Subcutaneous abdominal adipose tissue (tissue), 5 donors: ENCODE measurements at regions not wholly inside any gene's neighbourhood (a gene's known extent, or its start where the extent isn't known, plus 50 kb on each side); places are given as distances from the start of the nearest gene placed in this dataset.

ENCODE experiments used
- H3K27ac ChIP-seq: one replicate; pipeline ENCODE4 v1.7.0; 2013; ENCODE audit warnings: low read depth, mild to moderate bottlenecking, inconsistent platforms, low read length, moderate library complexity
- H3K27me3 ChIP-seq, 5 donors: one replicate each; pipeline ENCODE4 v1.7.0; 2013; ENCODE audit warnings: low read length in 5 of 5, inconsistent platforms in 1 of 5; ENCODE audit not compliant: control insufficient read depth in 5 of 5, insufficient read depth in 4 of 5
- H3K36me3 ChIP-seq, 5 donors: one replicate each; pipeline ENCODE4 v1.7.0; 2013; ENCODE audit warnings: low read length in 5 of 5; ENCODE audit not compliant: control insufficient read depth in 5 of 5, insufficient read depth in 5 of 5
- H3K4me1 ChIP-seq, 5 donors: one replicate each; pipeline ENCODE4 v1.7.0; 2013; ENCODE audit warnings: low read length in 5 of 5, mild to moderate bottlenecking in 3 of 5, moderate library complexity in 1 of 5; ENCODE audit not compliant: control insufficient read depth in 5 of 5, insufficient read depth in 5 of 5
- H3K4me3 ChIP-seq, 5 donors: one replicate each; pipeline ENCODE4 v1.7.0; 2013; ENCODE audit warnings: low read length in 5 of 5, low read depth in 1 of 5
- H3K9ac ChIP-seq, 5 donors: one replicate each; pipeline ENCODE4 v1.7.0; 2013; ENCODE audit warnings: low read length in 5 of 5, mild to moderate bottlenecking in 4 of 5, moderate library complexity in 3 of 5
- H3K9me3 ChIP-seq, 5 donors: one replicate each; pipeline ENCODE4 v1.7.0; 2013; ENCODE audit warnings: low read length in 5 of 5; ENCODE audit not compliant: control insufficient read depth in 5 of 5
- donor health status: healthy.
- donor health status: healthy.
- donor health status: healthy.
- donor health status: healthy.
- donor health status: healthy.

- Histone ChIP-seq H3K4me1 (no peaks in the 10 kb centered on the region), H3K27ac (no peak overlapping the region), H3K9me3 (no peaks in the 10 kb centered on the region), H3K36me3 (no peaks in the 10 kb centered on the region), H3K4me3 (no peak overlapping the region), H3K27me3 (peaks cover 21 to 42% (median 39%) of the 10 kb centered on the region in 5 donors), H3K9ac (no peak overlapping the region)
These were observed 50.4 kb upstream of the ENPP7 start for GRCh38 chr17:79680318-79680695.

DNA sequence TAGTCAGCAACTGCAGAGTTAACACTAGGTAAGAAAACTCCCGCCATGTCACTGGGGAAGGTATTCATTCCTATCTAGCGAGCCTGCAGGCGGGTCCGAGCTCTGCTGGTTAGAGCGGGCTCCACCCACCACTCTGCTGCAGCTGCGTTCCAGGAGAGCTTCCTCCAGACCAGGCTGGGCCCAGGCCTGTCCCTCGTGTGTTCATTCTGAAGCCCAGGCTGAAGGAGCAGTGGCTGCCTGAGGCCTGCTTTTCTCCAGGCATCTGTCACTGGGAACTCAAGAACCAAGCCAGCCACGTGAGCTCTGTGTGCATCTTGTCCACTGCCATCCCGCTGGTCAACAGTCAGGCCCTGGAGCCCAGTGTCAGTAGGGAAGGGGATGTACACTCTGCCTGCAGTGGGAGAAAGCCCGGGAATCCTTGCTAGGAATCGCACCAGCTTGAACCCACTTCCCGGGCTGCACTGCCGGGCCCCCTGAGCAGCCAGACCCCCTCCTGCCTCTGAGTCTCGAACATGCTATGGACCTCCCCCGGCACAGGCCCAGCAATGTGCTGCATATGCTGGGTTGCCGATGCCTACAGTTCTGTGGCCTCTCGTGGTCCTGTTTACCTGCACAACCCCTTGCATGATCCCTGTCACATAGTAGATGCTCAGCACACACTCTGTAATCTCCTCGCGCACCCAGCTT lies 51.0 kb upstream of the ENPP7 start:
- peaks cover 0 to 1% (median under 1%) of the 10 kb centered on the region in 5 donors for H3K9me3 ChIP-seq
- no peaks in the 10 kb centered on the region for H3K4me1 ChIP-seq
- H3K36me3 ChIP-seq, result no peaks in the 10 kb centered on the region
- H3K27ac ChIP-seq, result no peak overlapping the region
- no peak overlapping the region for H3K9ac ChIP-seq
- no peak overlapping the region for H3K4me3 ChIP-seq
- peaks cover 15 to 42% (median 37%) of the 10 kb centered on the region in 5 donors for H3K27me3 ChIP-seq

- H3K9me3 ChIP-seq, result peaks cover 2 to 11% (median 10%) of the 10 kb centered on the region in 5 donors
- H3K36me3 ChIP-seq, result no peaks in the 10 kb centered on the region
- H3K27me3 ChIP-seq, result peaks cover 9 to 36% (median 34%) of the 10 kb centered on the region in 5 donors
- H3K27ac ChIP-seq, result no peak overlapping the region
- no peak overlapping the region for H3K9ac ChIP-seq
- no peaks in the 10 kb centered on the region for H3K4me1 ChIP-seq
- H3K4me3 ChIP-seq, result no peak overlapping the region
These were observed 51.9 kb upstream of the ENPP7 start for GRCh38 chr17:79678736-79679255.

DNA sequence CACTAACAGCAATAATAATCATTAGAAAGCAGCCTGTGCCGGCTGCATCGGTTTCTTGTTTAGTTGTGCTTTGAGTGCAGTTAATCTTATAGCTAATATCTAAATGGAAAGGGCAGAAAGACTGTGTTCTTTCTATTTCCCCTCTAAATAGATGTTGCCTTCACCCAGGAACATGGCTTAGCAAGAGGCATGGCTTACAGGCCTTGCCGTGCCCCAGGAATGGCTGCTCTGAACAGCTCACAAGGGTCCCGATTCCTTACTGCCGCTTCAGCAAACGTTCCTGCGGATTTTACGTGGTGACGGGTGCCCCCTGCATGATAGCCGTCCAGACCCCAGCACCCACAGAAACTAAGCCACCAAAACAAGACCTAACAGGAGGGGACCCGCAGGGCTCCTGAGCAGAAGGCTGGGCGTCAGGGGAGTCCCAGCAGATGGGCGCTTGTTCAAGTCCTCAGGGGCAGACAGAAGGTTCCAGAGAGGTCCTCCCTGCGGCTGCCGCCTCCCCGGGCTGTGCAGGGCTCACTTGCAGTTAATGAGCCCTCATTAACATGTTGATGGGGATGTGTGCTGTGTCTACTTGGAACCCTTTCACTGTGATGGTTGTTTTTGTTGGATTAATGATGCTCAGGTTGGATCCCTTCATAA lies 52.5 kb upstream of the ENPP7 start:
- H3K9me3 ChIP-seq, result peaks cover 7 to 17% (median 16%) of the 10 kb centered on the region in 5 donors
- no peak overlapping the region for H3K27ac ChIP-seq
- no peak overlapping the region for H3K4me3 ChIP-seq
- no peak overlapping the region for H3K9ac ChIP-seq
- no peaks in the 10 kb centered on the region for H3K4me1 ChIP-seq
- H3K27me3 ChIP-seq, result peaks cover 6 to 37% (median 34%) of the 10 kb centered on the region in 5 donors
- H3K36me3 ChIP-seq, result no peaks in the 10 kb centered on the region

DNA sequence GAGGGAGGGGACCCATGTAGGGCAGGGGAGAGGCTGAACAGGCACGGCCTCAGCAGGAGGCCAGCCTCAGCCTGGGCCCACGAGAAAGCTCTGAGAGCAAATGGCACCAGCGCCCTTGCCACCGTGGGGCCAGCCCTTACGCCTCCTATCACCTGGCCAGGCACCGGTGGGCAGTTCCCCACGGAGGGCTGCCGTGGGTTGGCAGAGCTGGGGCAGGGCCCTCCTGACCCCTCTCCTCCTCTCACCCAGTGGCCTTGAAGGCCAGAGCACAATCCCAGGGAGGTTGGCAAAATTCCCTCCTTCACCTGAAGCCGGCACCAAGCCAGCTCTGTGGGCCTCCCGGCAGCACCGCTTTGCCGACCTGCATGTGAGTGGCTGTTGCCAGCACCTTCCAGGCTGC lies 53.1 kb upstream of the ENPP7 start:
- Histone ChIP-seq H3K9ac (no peak overlapping the region), H3K27me3 (peaks cover 6 to 43% (median 39%) of the 10 kb centered on the region in 5 donors)

GRCh38 chr17:79676796-79677195 lies 53.9 kb upstream of the ENPP7 start:
- no peak overlapping the region for H3K9ac ChIP-seq
- H3K9me3 ChIP-seq, result peaks cover 9 to 25% (median 24%) of the 10 kb centered on the region in 5 donors
- no peaks in the 10 kb centered on the region for H3K4me1 ChIP-seq
- no peak overlapping the region for H3K4me3 ChIP-seq
- H3K36me3 ChIP-seq, result no peaks in the 10 kb centered on the region
- peaks cover 1 to 47% (median 39%) of the 10 kb centered on the region in 5 donors for H3K27me3 ChIP-seq
- H3K27ac ChIP-seq, result no peak overlapping the region

More for the DNA sequence above, 53.1 kb upstream of the ENPP7 start:
- Histone ChIP-seq H3K9me3 (peaks cover 9 to 22% (median 22%) of the 10 kb centered on the region in 5 donors), H3K36me3 (no peaks in the 10 kb centered on the region), H3K27ac (no peak overlapping the region), H3K4me1 (no peaks in the 10 kb centered on the region), H3K4me3 (no peak overlapping the region)

- Histone ChIP-seq H3K9ac (no peak overlapping the region), H3K4me1 (no peaks in the 10 kb centered on the region), H3K27ac (no peak overlapping the region), H3K27me3 (peaks cover 3 to 47% (median 37%) of the 10 kb centered on the region in 5 donors), H3K36me3 (no peaks in the 10 kb centered on the region), H3K4me3 (no peak overlapping the region), H3K9me3 (peaks cover 9 to 25% (median 24%) of the 10 kb centered on the region in 5 donors)
These were observed 55.4 kb upstream of the ENPP7 start for GRCh38 chr17:79675413-79675725.

DNA sequence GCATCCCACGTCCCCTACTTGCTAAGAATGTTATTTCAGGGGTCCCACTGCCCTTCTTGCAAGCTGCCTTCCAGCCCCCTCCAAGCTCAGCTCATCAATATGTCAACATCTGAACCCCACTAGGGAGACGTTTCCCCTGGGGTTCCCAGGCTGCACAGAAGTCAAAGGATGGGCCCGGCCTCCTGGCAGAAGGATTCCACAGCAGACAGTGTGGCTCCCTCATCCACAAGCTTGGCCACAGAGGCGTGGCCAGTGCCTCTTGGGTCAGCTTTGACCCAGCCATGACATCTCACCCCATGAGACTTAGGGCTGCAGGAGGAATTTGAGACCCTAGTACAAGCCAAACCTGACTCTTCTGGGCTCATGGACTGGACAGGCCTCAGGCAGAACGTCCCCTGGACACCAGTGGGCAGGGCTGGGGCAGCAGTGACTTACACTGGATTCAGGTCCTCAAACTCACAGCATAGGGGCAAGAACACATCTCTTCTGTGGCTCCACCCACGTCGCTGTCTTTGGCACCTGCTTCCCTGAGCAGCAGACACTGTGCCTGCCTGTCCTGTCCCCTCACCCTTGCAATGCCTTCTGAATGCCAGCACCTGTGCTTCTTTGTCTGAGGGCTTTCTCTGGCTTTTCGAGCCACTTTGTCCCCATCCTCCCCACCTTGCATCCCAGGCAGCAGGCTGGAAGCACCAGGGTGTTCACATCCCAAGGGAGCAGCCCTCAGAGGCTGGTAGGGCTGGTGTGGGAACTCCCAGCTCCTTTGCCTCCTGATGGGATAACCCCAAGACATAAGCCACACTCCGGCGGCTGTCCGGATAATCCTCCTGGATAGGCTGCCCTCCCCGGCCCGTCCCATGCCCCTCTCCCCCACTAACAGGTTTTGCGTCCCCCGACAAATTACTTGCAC lies 56.0 kb upstream of the ENPP7 start:
- H3K9me3 ChIP-seq, result peaks cover 9 to 25% (median 24%) of the 10 kb centered on the region in 5 donors
- no peak overlapping the region for H3K9ac ChIP-seq
- no peak overlapping the region for H3K27ac ChIP-seq
- H3K36me3 ChIP-seq, result no peaks in the 10 kb centered on the region
- no peaks in the 10 kb centered on the region for H3K4me1 ChIP-seq
- H3K27me3 ChIP-seq, result peaks cover 8 to 46% (median 37%) of the 10 kb centered on the region in 5 donors
- H3K4me3 ChIP-seq, result no peak overlapping the region

GRCh38 chr17:79673517-79673916 lies 57.2 kb upstream of the ENPP7 start:
- Histone ChIP-seq H3K9ac (no peak overlapping the region), H3K27ac (no peak overlapping the region), H3K9me3 (peaks cover 9 to 25% (median 24%) of the 10 kb centered on the region in 5 donors), H3K36me3 (no peaks in the 10 kb centered on the region), H3K4me1 (peaks cover 0 to 2% (median 0%) of the 10 kb centered on the region in 5 donors), H3K4me3 (peak overlapping the region in 1 of 5 donors; percentile 5), H3K27me3 (peaks cover 14 to 54% (median 46%) of the 10 kb centered on the region in 5 donors)
